WTC11 (cell line): ENCODE measurements at regions not wholly inside any gene's neighbourhood (a gene's known extent, or its start where the extent isn't known, plus 50 kb on each side); places are given as distances from the start of the nearest gene placed in this dataset.

ENCODE experiments used
- CREB1 ChIP-seq: sonication (generic); formaldehyde crosslinking; IDR thresholded peaks from 2 replicates; pipeline ENCODE4 v1.8.0; 2023; ENCODE audit warnings: mild to moderate bottlenecking, missing genetic modification reagents
- ELF4 ChIP-seq: sonication (generic); formaldehyde crosslinking; IDR thresholded peaks from 2 replicates; pipeline ENCODE4 v1.8.1; 2022; ENCODE audit warnings: low read depth, mild to moderate bottlenecking, moderate library complexity, missing genetic modification reagents
- NFYB ChIP-seq: sonication (generic); formaldehyde crosslinking; conservative IDR thresholded peaks from 2 replicates; pipeline ENCODE4 v1.8.0; 2022; ENCODE audit warnings: low read depth, missing genetic modification reagents
- ZNF138 ChIP-seq: sonication (generic); formaldehyde crosslinking; conservative IDR thresholded peaks from 2 replicates; pipeline ENCODE4 v1.8.1; 2022; ENCODE audit warnings: mild to moderate bottlenecking, moderate library complexity, missing genetic modification reagents
- TF ChIP-seq, protein P1 (sequence below): fragments of 200-600 bp; IDR thresholded peaks from 2 replicates; pipeline ENCODE4 v1.8.0; 2022; ENCODE audit warnings: antibody characterized with exemption
- TF ChIP-seq, protein P2 (sequence below): sonication (generic); formaldehyde crosslinking; IDR thresholded peaks from 2 replicates; pipeline ENCODE4 v1.8.1; 2022; ENCODE audit warnings: missing genetic modification reagents, borderline replicate concordance
- TF ChIP-seq, protein P3 (sequence below): fragments of 250-450 bp; sonication (Bioruptor Pico); IDR thresholded peaks from 2 replicates; pipeline ENCODE4 v1.9.0; 2021; ENCODE audit warnings: mild to moderate bottlenecking
- TF ChIP-seq, protein P4 (sequence below): sonication (generic); formaldehyde crosslinking; IDR thresholded peaks from 2 replicates; pipeline ENCODE4 v1.8.1; 2022; ENCODE audit warnings: mild to moderate bottlenecking, missing genetic modification reagents, moderate library complexity, borderline replicate concordance
- TF ChIP-seq, protein P5 (sequence below): fragments of 250-450 bp; sonication (Bioruptor Pico); IDR thresholded peaks from 2 replicates; pipeline ENCODE4 v2.1.2; 2022; ENCODE audit warnings: mild to moderate bottlenecking, moderate library complexity

DNA sequence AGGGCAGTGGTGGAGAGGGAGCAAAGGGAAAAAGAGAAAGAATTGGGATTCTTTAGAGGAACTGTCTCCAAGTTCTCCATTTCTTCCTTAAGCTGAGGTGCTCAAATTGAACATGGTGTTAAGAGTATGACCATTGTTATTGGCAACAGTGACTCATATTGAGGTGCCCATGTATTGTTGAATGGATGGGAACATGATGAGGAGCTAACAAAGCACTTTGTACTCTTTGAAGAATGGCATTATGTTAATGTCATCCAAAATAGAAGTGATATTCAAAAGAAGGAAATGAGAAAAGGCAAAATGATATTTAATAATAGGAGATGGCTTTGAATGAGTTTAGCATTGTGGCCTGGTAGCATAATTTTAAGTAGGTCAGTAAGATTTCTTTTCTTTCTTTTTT lies 261.1 kb downstream of the QKI start:
- TF ChIP-seq, protein P1, sequence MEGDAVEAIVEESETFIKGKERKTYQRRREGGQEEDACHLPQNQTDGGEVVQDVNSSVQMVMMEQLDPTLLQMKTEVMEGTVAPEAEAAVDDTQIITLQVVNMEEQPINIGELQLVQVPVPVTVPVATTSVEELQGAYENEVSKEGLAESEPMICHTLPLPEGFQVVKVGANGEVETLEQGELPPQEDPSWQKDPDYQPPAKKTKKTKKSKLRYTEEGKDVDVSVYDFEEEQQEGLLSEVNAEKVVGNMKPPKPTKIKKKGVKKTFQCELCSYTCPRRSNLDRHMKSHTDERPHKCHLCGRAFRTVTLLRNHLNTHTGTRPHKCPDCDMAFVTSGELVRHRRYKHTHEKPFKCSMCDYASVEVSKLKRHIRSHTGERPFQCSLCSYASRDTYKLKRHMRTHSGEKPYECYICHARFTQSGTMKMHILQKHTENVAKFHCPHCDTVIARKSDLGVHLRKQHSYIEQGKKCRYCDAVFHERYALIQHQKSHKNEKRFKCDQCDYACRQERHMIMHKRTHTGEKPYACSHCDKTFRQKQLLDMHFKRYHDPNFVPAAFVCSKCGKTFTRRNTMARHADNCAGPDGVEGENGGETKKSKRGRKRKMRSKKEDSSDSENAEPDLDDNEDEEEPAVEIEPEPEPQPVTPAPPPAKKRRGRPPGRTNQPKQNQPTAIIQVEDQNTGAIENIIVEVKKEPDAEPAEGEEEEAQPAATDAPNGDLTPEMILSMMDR, result no peak
- TF ChIP-seq, protein P2, sequence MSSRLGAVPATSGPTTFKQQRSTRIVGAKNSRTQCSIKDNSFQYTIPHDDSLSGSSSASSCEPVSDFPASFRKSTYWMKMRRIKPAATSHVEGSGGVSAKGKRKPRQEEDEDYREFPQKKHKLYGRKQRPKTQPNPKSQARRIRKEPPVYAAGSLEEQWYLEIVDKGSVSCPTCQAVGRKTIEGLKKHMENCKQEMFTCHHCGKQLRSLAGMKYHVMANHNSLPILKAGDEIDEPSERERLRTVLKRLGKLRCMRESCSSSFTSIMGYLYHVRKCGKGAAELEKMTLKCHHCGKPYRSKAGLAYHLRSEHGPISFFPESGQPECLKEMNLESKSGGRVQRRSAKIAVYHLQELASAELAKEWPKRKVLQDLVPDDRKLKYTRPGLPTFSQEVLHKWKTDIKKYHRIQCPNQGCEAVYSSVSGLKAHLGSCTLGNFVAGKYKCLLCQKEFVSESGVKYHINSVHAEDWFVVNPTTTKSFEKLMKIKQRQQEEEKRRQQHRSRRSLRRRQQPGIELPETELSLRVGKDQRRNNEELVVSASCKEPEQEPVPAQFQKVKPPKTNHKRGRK, result no peak
- TF ChIP-seq ZNF138 (no peak), CREB1 (no peak), NFYB (no peak), ELF4 (CRISPR knock-in tag) (no peak)
- TF ChIP-seq, protein P3, sequence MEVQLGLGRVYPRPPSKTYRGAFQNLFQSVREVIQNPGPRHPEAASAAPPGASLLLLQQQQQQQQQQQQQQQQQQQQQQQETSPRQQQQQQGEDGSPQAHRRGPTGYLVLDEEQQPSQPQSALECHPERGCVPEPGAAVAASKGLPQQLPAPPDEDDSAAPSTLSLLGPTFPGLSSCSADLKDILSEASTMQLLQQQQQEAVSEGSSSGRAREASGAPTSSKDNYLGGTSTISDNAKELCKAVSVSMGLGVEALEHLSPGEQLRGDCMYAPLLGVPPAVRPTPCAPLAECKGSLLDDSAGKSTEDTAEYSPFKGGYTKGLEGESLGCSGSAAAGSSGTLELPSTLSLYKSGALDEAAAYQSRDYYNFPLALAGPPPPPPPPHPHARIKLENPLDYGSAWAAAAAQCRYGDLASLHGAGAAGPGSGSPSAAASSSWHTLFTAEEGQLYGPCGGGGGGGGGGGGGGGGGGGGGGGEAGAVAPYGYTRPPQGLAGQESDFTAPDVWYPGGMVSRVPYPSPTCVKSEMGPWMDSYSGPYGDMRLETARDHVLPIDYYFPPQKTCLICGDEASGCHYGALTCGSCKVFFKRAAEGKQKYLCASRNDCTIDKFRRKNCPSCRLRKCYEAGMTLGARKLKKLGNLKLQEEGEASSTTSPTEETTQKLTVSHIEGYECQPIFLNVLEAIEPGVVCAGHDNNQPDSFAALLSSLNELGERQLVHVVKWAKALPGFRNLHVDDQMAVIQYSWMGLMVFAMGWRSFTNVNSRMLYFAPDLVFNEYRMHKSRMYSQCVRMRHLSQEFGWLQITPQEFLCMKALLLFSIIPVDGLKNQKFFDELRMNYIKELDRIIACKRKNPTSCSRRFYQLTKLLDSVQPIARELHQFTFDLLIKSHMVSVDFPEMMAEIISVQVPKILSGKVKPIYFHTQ (CRISPR knock-in tag), result no peak
- TF ChIP-seq, protein P4, sequence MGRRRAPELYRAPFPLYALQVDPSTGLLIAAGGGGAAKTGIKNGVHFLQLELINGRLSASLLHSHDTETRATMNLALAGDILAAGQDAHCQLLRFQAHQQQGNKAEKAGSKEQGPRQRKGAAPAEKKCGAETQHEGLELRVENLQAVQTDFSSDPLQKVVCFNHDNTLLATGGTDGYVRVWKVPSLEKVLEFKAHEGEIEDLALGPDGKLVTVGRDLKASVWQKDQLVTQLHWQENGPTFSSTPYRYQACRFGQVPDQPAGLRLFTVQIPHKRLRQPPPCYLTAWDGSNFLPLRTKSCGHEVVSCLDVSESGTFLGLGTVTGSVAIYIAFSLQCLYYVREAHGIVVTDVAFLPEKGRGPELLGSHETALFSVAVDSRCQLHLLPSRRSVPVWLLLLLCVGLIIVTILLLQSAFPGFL (CRISPR knock-in tag), result no peak
- TF ChIP-seq, protein P5, sequence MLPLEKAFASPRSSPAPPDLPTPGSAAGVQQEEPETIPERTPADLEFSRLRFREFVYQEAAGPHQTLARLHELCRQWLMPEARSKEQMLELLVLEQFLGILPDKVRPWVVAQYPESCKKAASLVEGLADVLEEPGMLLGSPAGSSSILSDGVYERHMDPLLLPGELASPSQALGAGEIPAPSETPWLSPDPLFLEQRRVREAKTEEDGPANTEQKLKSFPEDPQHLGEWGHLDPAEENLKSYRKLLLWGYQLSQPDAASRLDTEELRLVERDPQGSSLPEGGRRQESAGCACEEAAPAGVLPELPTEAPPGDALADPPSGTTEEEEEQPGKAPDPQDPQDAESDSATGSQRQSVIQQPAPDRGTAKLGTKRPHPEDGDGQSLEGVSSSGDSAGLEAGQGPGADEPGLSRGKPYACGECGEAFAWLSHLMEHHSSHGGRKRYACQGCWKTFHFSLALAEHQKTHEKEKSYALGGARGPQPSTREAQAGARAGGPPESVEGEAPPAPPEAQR (CRISPR knock-in tag), result no peak
